H1 (cell line): ENCODE measurements at regions not wholly inside any gene's neighbourhood (a gene's known extent, or its start where the extent isn't known, plus 50 kb on each side); places are given as distances from the start of the nearest gene placed in this dataset.

ENCODE experiments used
- CTCF ChIA-PET: fragments of 300-600 bp; sonication (Branson Sonifier 250); formaldehyde crosslinking; loops from one replicate; lab custom pipeline; 2021; ENCODE audit not compliant: partially characterized antibody; lab: Charles Lee
- POLR2A ChIA-PET: fragments of 300-600 bp; sonication (Branson Sonifier 250); formaldehyde crosslinking; loops from one replicate; lab custom pipeline; 2021; ENCODE audit warnings: inconsistent platforms; ENCODE audit not compliant: partially characterized antibody; lab: Charles Lee
- DNase-seq, 2 experiments: peaks; one replicate each; pipeline versions ENCODE4 v3.0.0 to v3.0.0-alpha.2; 2010 to 2022; ENCODE audit warnings: low spot score in 2 of 2, low read depth in 1 of 2, mixed read lengths in 1 of 2
- FAIRE-seq: peaks from 2 replicates; lab custom pipeline; 2011; peaks lifted over from hg19 to GRCh38; lab: Jason Lieb, UNC
- H2AFZ ChIP-seq: 2 replicates; pipeline ENCODE4 v1.8.1; 2012; ENCODE audit warnings: low read length, inconsistent platforms
- H2AK5ac ChIP-seq: 2 replicates; pipeline ENCODE4 v1.6.1; 2013; ENCODE audit warnings: low read depth, low read length
- H2BK120ac ChIP-seq: replicated peaks from 2 replicates; pipeline ENCODE3; 2013; ENCODE audit warnings: low read depth, low read length, inconsistent platforms
- H2BK12ac ChIP-seq: 2 replicates; pipeline ENCODE4 v1.6.1; 2013; ENCODE audit warnings: low read depth, low read length
- H2BK15ac ChIP-seq: 2 replicates; pipeline ENCODE4 v1.6.1; 2013; ENCODE audit warnings: low read length
- H2BK20ac ChIP-seq: 2 replicates; pipeline ENCODE4 v1.6.1; 2013; ENCODE audit warnings: low read length
- H2BK5ac ChIP-seq: 2 replicates; pipeline ENCODE4 v1.6.1; 2013; ENCODE audit warnings: low read depth, low read length
- H3K14ac ChIP-seq: 2 replicates; pipeline ENCODE4 v1.6.1; 2013; ENCODE audit warnings: inconsistent platforms; ENCODE audit not compliant: insufficient read length
- H3K18ac ChIP-seq: 2 replicates; pipeline ENCODE4 v1.6.1; 2013; ENCODE audit warnings: low read length; ENCODE audit errors: extremely low read depth
- H3K23ac ChIP-seq: 2 replicates; pipeline ENCODE4 v1.6.1; 2013; ENCODE audit warnings: inconsistent platforms; ENCODE audit not compliant: insufficient read length
- H3K23me2 ChIP-seq: 2 replicates; pipeline ENCODE4 v1.6.1; 2013; ENCODE audit warnings: low read depth, low read length
- H3K27ac ChIP-seq: 2 replicates; pipeline ENCODE4 v1.6.1; 2011; ENCODE audit warnings: low read depth, low read length, inconsistent platforms
- H3K27me3 ChIP-seq, 4 experiments: replicated peaks in 1 of 4; 1 replicate in 1 of 4; 2 replicates in 3 of 4; pipeline versions ENCODE4 v1.6.1 to v1.8.1; 2011 to 2013; ENCODE audit warnings: low read length in 3 of 4, mild to moderate bottlenecking in 3 of 4, inconsistent platforms in 2 of 4, mixed read lengths in 2 of 4, moderate library complexity in 1 of 4; ENCODE audit not compliant: control insufficient read depth in 3 of 4, insufficient read depth in 3 of 4; ENCODE audit errors: extremely low read depth in 1 of 4
- H3K36me3 ChIP-seq, 4 experiments: 2 replicates each; pipeline versions ENCODE4 v1.6.1 to v1.8.1; 2011 to 2013; ENCODE audit warnings: mild to moderate bottlenecking in 4 of 4, low read length in 3 of 4, moderate library complexity in 2 of 4, control low read depth in 1 of 4, inconsistent platforms in 1 of 4; ENCODE audit not compliant: insufficient read depth in 4 of 4, control insufficient read depth in 2 of 4
- H3K4ac ChIP-seq: replicated peaks from 2 replicates; pipeline ENCODE3; 2013; ENCODE audit warnings: low read length, low read depth, mixed read lengths, inconsistent platforms; ENCODE audit not compliant: insufficient read length
- H3K4me1 ChIP-seq, 4 experiments: replicated peaks in 1 of 4; 1 replicate in 1 of 4; 2 replicates in 3 of 4; pipeline versions ENCODE4 v1.6.1 to v1.8.1; 2011 to 2013; ENCODE audit warnings: low read length in 3 of 4, inconsistent platforms in 2 of 4, mixed read lengths in 1 of 4; ENCODE audit not compliant: insufficient read depth in 4 of 4, control insufficient read depth in 3 of 4
- H3K4me2 ChIP-seq, 2 experiments: 2 replicates each; pipeline versions ENCODE4 v1.6.1 to v1.8.1; 2011 to 2013; ENCODE audit warnings: low read depth in 2 of 2, low read length in 2 of 2, control low read depth in 1 of 2, inconsistent platforms in 1 of 2, mild to moderate bottlenecking in 1 of 2; ENCODE audit not compliant: insufficient read depth in 1 of 2
- H3K4me3 ChIP-seq, 4 experiments: fragments of 200-600, 300-600 bp in 1 of 4; sonication (generic), shearing (Covaris generic), sonication (Bioruptor Twin) in 1 of 4; 2 replicates each; pipeline versions ENCODE4 v1.5.1 to v1.8.1; 2011 to 2016; ENCODE audit warnings: low read length in 4 of 4, low read depth in 3 of 4, control low read depth in 2 of 4, inconsistent platforms in 2 of 4, mild to moderate bottlenecking in 2 of 4, mixed read lengths in 1 of 4, moderate library complexity in 1 of 4; ENCODE audit not compliant: insufficient read depth in 2 of 4; ENCODE audit errors: extremely low read depth in 1 of 4
- H3K56ac ChIP-seq: replicated peaks from 2 replicates; pipeline ENCODE3; 2013; ENCODE audit warnings: low read depth, mild to moderate bottlenecking, mixed read lengths, low read length, inconsistent platforms; ENCODE audit not compliant: insufficient read length
- H3K79me1 ChIP-seq: 2 replicates; pipeline ENCODE4 v1.6.1; 2013; ENCODE audit warnings: low read depth, low read length, control low read depth
- H3K79me2 ChIP-seq, 2 experiments: 2 replicates each; pipeline versions ENCODE4 v1.6.1 to v1.8.1; 2012 to 2013; ENCODE audit warnings: low read length in 2 of 2, mild to moderate bottlenecking in 2 of 2, inconsistent platforms in 1 of 2; ENCODE audit not compliant: insufficient read depth in 2 of 2, control insufficient read depth in 1 of 2
- H3K9ac ChIP-seq, 4 experiments: replicated peaks in 1 of 4; 1 replicate in 1 of 4; 2 replicates in 3 of 4; pipeline versions ENCODE4 v1.6.1 to v1.8.1; 2011 to 2013; ENCODE audit warnings: low read depth in 3 of 4, low read length in 3 of 4, control low read depth in 2 of 4, mild to moderate bottlenecking in 2 of 4, moderate library complexity in 2 of 4, inconsistent platforms in 1 of 4; ENCODE audit errors: extremely low read depth in 1 of 4
- H3K9me3 ChIP-seq, 2 experiments: 2 replicates each; pipeline versions ENCODE4 v1.6.1 to v1.8.1; 2012 to 2013; ENCODE audit warnings: mild to moderate bottlenecking in 2 of 2, moderate library complexity in 2 of 2, control low read depth in 1 of 2, inconsistent platforms in 1 of 2, low read depth in 1 of 2, low read length in 1 of 2, mixed read lengths in 1 of 2; ENCODE audit not compliant: insufficient read depth in 2 of 2
- H4K20me1 ChIP-seq, 2 experiments: replicated peaks in 1 of 2; 2 replicates each; pipeline versions ENCODE3 to v1.8.1; 2011 to 2013; ENCODE audit warnings: inconsistent platforms in 2 of 2, low read length in 2 of 2, mild to moderate bottlenecking in 1 of 2; ENCODE audit not compliant: insufficient read depth in 2 of 2, control insufficient read depth in 1 of 2
- H4K5ac ChIP-seq: 2 replicates; pipeline ENCODE4 v1.6.1; 2013; ENCODE audit warnings: low read length, low read depth, mixed read lengths, inconsistent platforms; ENCODE audit not compliant: insufficient read length
- H4K8ac ChIP-seq: 2 replicates; pipeline ENCODE4 v1.8.0; 2013; ENCODE audit warnings: mild to moderate bottlenecking, moderate library complexity, low read length, inconsistent platforms; ENCODE audit not compliant: insufficient read depth; ENCODE audit errors: extremely low read depth
- H4K91ac ChIP-seq: replicated peaks from 2 replicates; pipeline ENCODE3; 2013; ENCODE audit warnings: low read length, mixed read lengths, inconsistent platforms; ENCODE audit not compliant: insufficient read length
- BACH1 ChIP-seq: IDR thresholded peaks from 2 replicates; pipeline ENCODE4 v1.6.1; 2012; ENCODE audit warnings: low read length, improper control_type of control experiment
- BCL11A ChIP-seq, 2 experiments: IDR thresholded peaks; one replicate each; pipeline ENCODE4 v1.6.1; 2011; ENCODE audit warnings: low read depth in 2 of 2, low read length in 2 of 2, mild to moderate bottlenecking in 2 of 2
- EGR1 ChIP-seq: IDR thresholded peaks from 2 replicates; pipeline ENCODE4 v1.6.1; 2011; ENCODE audit warnings: low read depth, low read length, borderline replicate concordance
- EP300 ChIP-seq, 2 experiments: IDR thresholded peaks; 1 replicate in 1 of 2; 2 replicates in 1 of 2; pipeline ENCODE4 v1.6.1; 2011 to 2012; ENCODE audit warnings: low read depth in 2 of 2, low read length in 2 of 2, mild to moderate bottlenecking in 2 of 2, borderline replicate concordance in 1 of 2, inconsistent platforms in 1 of 2, moderate library complexity in 1 of 2
- FOSL1 ChIP-seq: IDR thresholded peaks from 2 replicates; pipeline ENCODE4 v1.6.1; 2011; ENCODE audit warnings: mild to moderate bottlenecking, low read depth, low read length, moderate library complexity; ENCODE audit not compliant: insufficient read depth
- PHF8 ChIP-seq: fragments of 200-600 bp; sonication (generic); conservative IDR thresholded peaks from 2 replicates; pipeline ENCODE4 v1.7.1; 2012; ENCODE audit warnings: low read depth, mild to moderate bottlenecking, inconsistent platforms, low read length, moderate library complexity
- RXRA ChIP-seq: IDR thresholded peaks from 2 replicates; pipeline ENCODE4 v1.6.1; 2011; ENCODE audit warnings: low read depth, mild to moderate bottlenecking, low read length, moderate library complexity; ENCODE audit not compliant: insufficient read depth
- SRF ChIP-seq: IDR thresholded peaks from 2 replicates; pipeline ENCODE4 v1.6.1; 2011; ENCODE audit warnings: mild to moderate bottlenecking, low read depth, low read length, moderate library complexity
- SUZ12 ChIP-seq: fragments of 200-600 bp; sonication (generic); IDR thresholded peaks from 2 replicates; pipeline ENCODE4 v1.6.1; 2012; ENCODE audit warnings: mild to moderate bottlenecking, inconsistent platforms, low read length, moderate library complexity, mixed read lengths
- WGBS, 2 experiments: shearing (Covaris generic) in 1 of 2; methylation state at CpG; one replicate each; pipeline versions ENCODE4 v1.1.6 to v1.1.7; 2013 to 2015; ENCODE audit warnings: low lambda C conversion rate in 2 of 2, mixed read lengths in 2 of 2, inconsistent platforms in 1 of 2, low coverage in 1 of 2, missing lambda C conversion rate in 1 of 2; ENCODE audit not compliant: insufficient replicate concordance in 2 of 2, insufficient coverage in 1 of 2, insufficient read length in 1 of 2; ENCODE audit errors: extremely low coverage in 1 of 2, missing lambda C conversion rate in 1 of 2; 5-methylcytosine and 5-hydroxymethylcytosine counted together
- TF ChIP-seq, protein P1 (sequence below), 3 experiments: IDR thresholded peaks; 1 replicate in 2 of 3; 2 replicates in 1 of 3; pipeline versions ENCODE4 v1.5.1 to v1.6.1; 2011; ENCODE audit warnings: low read length in 3 of 3, mild to moderate bottlenecking in 3 of 3, inconsistent platforms in 2 of 3, low read depth in 1 of 3, moderate library complexity in 1 of 3; ENCODE audit not compliant: insufficient read depth in 1 of 3; ENCODE audit errors: control extremely low read depth in 1 of 3
- TF ChIP-seq, protein P2 (sequence below): IDR thresholded peaks from 2 replicates; pipeline ENCODE4 v1.6.1; 2012; ENCODE audit warnings: inconsistent platforms

DNA sequence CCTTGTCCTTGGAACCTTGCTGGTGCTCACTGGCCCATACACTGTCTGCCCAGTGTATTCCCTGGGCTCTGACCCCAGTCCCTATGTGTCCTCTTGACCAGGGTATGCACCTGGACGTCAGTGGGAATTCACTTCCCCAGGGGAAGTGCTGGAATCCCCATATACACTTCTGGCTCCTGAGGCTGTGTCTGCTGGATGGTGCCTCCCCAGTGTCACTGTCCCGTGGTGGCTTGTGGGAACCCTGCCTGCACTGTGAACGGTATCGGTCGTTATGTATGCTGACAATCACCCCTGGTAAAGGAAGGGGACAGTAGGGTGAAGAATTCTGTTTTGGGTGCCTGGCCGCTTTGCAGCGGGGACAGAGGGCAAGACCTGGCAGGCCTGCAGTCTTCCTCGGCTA lies 95.9 kb downstream of the RRM1 start:
- DNase-seq (no peak), FAIRE-seq (no peak)
- Histone ChIP-seq H4K91ac (no peak overlapping the region), H2BK15ac (no peak overlapping the region), H3K23me2 (peaks cover 2% of the 10 kb centered on the region; the same call in 1 of the 2 replicates), H3K27me3 (peaks cover 0 to 8% (median 3%) of the 10 kb centered on the region in 4 experiments; a peak in 4 of 7 replicates), H3K4me1 (peaks cover 0 to 3% (median 1%) of the 10 kb centered on the region in 4 experiments; a peak in 3 of 7 replicates), H3K79me2 (no peaks in the 10 kb centered on the region), H2AFZ (no peak overlapping the region), H4K5ac (no peak overlapping the region), H2BK5ac (no peak overlapping the region), H3K23ac (no peak overlapping the region), H2BK12ac (no peak overlapping the region), H3K27ac (no peak overlapping the region), H3K4me3 (no peak overlapping the region), H2BK120ac (no peak overlapping the region), H3K4ac (no peak overlapping the region), H3K9me3 (no peaks in the 10 kb centered on the region), H4K8ac (no peak overlapping the region), H3K56ac (no peak overlapping the region), H3K18ac (no peak overlapping the region), H3K14ac (no peak overlapping the region), H4K20me1 (no peaks in the 10 kb centered on the region), H3K9ac (no peak overlapping the region), H2BK20ac (no peak overlapping the region), H3K36me3 (no peaks in the 10 kb centered on the region), H3K4me2 (no peak overlapping the region), H2AK5ac (no peak overlapping the region), H3K79me1 (no peaks in the 10 kb centered on the region)
- POLR2A ChIA-PET: no interaction called here
- 78% methylated on average over 7 of the region's 8 CpGs; no CpG with 5 or more reads in 1 of the 2 experiments for WGBS, 2 experiments
- CTCF ChIA-PET: interaction anchor here (0.6 to 5.0 kb wide), 4 partner anchors 13 to 306 kb away, joined by 3 to 25 read pairs (median 4); no protein-coding TSS in a partner anchor
- TF ChIP-seq BACH1 (no peak), PHF8 (no peak), RXRA (no peak), EGR1 (no peak), FOSL1 (no peak), SRF (no peak), SUZ12 (no peak), EP300 (IDR thresholded peaks at IDR 0.05; ENCODE audit: borderline replicate concordance in 1 of 2, low read depth in 2 of 2, low read length in 2 of 2) (no peak), BCL11A (IDR thresholded peaks at IDR 0.05; ENCODE audit: low read depth in 2 of 2, low read length in 2 of 2) (no peak)
- TF ChIP-seq, protein P1, sequence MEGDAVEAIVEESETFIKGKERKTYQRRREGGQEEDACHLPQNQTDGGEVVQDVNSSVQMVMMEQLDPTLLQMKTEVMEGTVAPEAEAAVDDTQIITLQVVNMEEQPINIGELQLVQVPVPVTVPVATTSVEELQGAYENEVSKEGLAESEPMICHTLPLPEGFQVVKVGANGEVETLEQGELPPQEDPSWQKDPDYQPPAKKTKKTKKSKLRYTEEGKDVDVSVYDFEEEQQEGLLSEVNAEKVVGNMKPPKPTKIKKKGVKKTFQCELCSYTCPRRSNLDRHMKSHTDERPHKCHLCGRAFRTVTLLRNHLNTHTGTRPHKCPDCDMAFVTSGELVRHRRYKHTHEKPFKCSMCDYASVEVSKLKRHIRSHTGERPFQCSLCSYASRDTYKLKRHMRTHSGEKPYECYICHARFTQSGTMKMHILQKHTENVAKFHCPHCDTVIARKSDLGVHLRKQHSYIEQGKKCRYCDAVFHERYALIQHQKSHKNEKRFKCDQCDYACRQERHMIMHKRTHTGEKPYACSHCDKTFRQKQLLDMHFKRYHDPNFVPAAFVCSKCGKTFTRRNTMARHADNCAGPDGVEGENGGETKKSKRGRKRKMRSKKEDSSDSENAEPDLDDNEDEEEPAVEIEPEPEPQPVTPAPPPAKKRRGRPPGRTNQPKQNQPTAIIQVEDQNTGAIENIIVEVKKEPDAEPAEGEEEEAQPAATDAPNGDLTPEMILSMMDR (IDR thresholded peaks at IDR 0.05; ENCODE audit: control extremely low read depth in 1 of 3, insufficient read depth in 1 of 3, low read depth in 1 of 3, low read length in 3 of 3): no peak
- TF ChIP-seq, protein P2, sequence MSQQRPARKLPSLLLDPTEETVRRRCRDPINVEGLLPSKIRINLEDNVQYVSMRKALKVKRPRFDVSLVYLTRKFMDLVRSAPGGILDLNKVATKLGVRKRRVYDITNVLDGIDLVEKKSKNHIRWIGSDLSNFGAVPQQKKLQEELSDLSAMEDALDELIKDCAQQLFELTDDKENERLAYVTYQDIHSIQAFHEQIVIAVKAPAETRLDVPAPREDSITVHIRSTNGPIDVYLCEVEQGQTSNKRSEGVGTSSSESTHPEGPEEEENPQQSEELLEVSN: no peak
